NT2/D1 (cell line): ENCODE measurements at regions not wholly inside any gene's neighbourhood (a gene's known extent, or its start where the extent isn't known, plus 50 kb on each side); places are given as distances from the start of the nearest gene placed in this dataset.

Source experiments
- DNase-seq: peaks from one replicate; pipeline ENCODE4 v3.0.0-alpha.2; 2011; ENCODE audit warnings: low read depth, low spot score
- H3K27me3 ChIP-seq: 2 replicates; pipeline ENCODE4 v1.6.0; 2011; ENCODE audit warnings: mild to moderate bottlenecking; ENCODE audit not compliant: insufficient read length, insufficient read depth
- H3K36me3 ChIP-seq: 2 replicates; pipeline ENCODE4 v1.6.1; 2011; ENCODE audit warnings: mild to moderate bottlenecking, low read length, mixed read lengths; ENCODE audit not compliant: insufficient read depth, insufficient read length
- H3K4me1 ChIP-seq: 2 replicates; pipeline ENCODE4 v1.5.1; 2011; ENCODE audit not compliant: insufficient read depth, insufficient read length
- H3K4me3 ChIP-seq: 2 replicates; pipeline ENCODE4 v1.5.1; 2011; ENCODE audit warnings: low read depth; ENCODE audit not compliant: insufficient read length
- H3K9ac ChIP-seq: 2 replicates; pipeline ENCODE4 v1.6.0; 2011; ENCODE audit warnings: low read depth; ENCODE audit not compliant: insufficient read length
- H3K9me3 ChIP-seq: 2 replicates; pipeline ENCODE4 v1.5.1; 2011; ENCODE audit warnings: mild to moderate bottlenecking, low read length; ENCODE audit not compliant: insufficient read depth
- SUZ12 ChIP-seq: IDR thresholded peaks from 2 replicates; pipeline ENCODE4 v1.6.1; 2011; ENCODE audit not compliant: insufficient read length, insufficient read depth; ENCODE audit errors: extremely low read depth
- YY1 ChIP-seq: IDR thresholded peaks from 2 replicates; pipeline ENCODE4 v1.6.1; 2011; ENCODE audit not compliant: insufficient read length, insufficient read depth
- ZNF274 ChIP-seq: IDR thresholded peaks from 2 replicates; pipeline ENCODE4 v1.6.1; 2011; ENCODE audit warnings: mild to moderate bottlenecking, low read depth, low read length

GRCh38 chrX:131728295-131729145 lies 184.6 kb downstream of the OR13H1 start:
- no peak for DNase-seq

GRCh38 chrX:131729295-131729694 lies 185.4 kb downstream of the OR13H1 start:
- no peaks in the 10 kb centered on the region for H3K27me3 ChIP-seq
- H3K4me3 ChIP-seq, result no peak overlapping the region
- no peak for TF ChIP-seq SUZ12
- TF ChIP-seq ZNF274, result no peak
- TF ChIP-seq YY1, result no peak
- peaks cover 7% of the 10 kb centered on the region; the same call in 1 of the 2 replicates for H3K9me3 ChIP-seq
- no peak for DNase-seq
- no peaks in the 10 kb centered on the region for H3K4me1 ChIP-seq
- H3K36me3 ChIP-seq, result peaks cover 5% of the 10 kb centered on the region
- H3K9ac ChIP-seq, result no peak overlapping the region

More at GRCh38 chrX:131728295-131729145, 184.6 kb downstream of the OR13H1 start:
- Histone ChIP-seq H3K36me3 (no peaks in the 10 kb centered on the region), H3K27me3 (no peaks in the 10 kb centered on the region), H3K4me1 (no peaks in the 10 kb centered on the region), H3K4me3 (no peak overlapping the region), H3K9ac (no peak overlapping the region), H3K9me3 (peaks cover 7% of the 10 kb centered on the region; the same call in 1 of the 2 replicates)
- TF ChIP-seq YY1 (no peak), SUZ12 (no peak)

- TF ChIP-seq SUZ12 (no peak), ZNF274 (no peak), YY1 (no peak)
- no peaks in the 10 kb centered on the region for H3K4me1 ChIP-seq
- no peak for DNase-seq
- no peak overlapping the region for H3K4me3 ChIP-seq
- H3K27me3 ChIP-seq, result no peaks in the 10 kb centered on the region
- H3K9me3 ChIP-seq, result no peaks in the 10 kb centered on the region
- no peak overlapping the region for H3K9ac ChIP-seq
- H3K36me3 ChIP-seq, result peaks cover 15% of the 10 kb centered on the region
These were observed 190.7 kb downstream of the OR13H1 start for GRCh38 chrX:131734621-131735020.

GRCh38 chrX:131735127-131735526 lies 191.3 kb downstream of the OR13H1 start:
- Histone ChIP-seq H3K9ac (no peak overlapping the region), H3K27me3 (no peaks in the 10 kb centered on the region), H3K36me3 (peaks cover 15% of the 10 kb centered on the region), H3K4me1 (no peaks in the 10 kb centered on the region), H3K9me3 (no peaks in the 10 kb centered on the region), H3K4me3 (no peak overlapping the region)
- DNase-seq, result no peak
- TF ChIP-seq SUZ12 (no peak), ZNF274 (no peak), YY1 (no peak)

GRCh38 chrX:131739823-131740222 lies 195.9 kb downstream of the OR13H1 start:
- Histone ChIP-seq H3K4me3 (no peak overlapping the region), H3K9me3 (no peaks in the 10 kb centered on the region), H3K4me1 (no peaks in the 10 kb centered on the region), H3K9ac (no peak overlapping the region), H3K36me3 (peaks cover 23% of the 10 kb centered on the region), H3K27me3 (no peaks in the 10 kb centered on the region)
- TF ChIP-seq YY1 (no peak), ZNF274 (no peak), SUZ12 (no peak)
- no peak for DNase-seq

GRCh38 chrX:131741103-131741581 lies 197.3 kb downstream of the OR13H1 start:
- peaks cover 20% of the 10 kb centered on the region for H3K36me3 ChIP-seq
- TF ChIP-seq ZNF274, result no peak
- TF ChIP-seq YY1, result no peak
- TF ChIP-seq SUZ12, result no peak
- no peaks in the 10 kb centered on the region for H3K9me3 ChIP-seq
- no peaks in the 10 kb centered on the region for H3K4me1 ChIP-seq
- no peaks in the 10 kb centered on the region for H3K27me3 ChIP-seq
- no peak overlapping the region for H3K9ac ChIP-seq
- H3K4me3 ChIP-seq, result no peak overlapping the region
- no peak for DNase-seq

- no peak overlapping the region for H3K9ac ChIP-seq
- no peaks in the 10 kb centered on the region for H3K9me3 ChIP-seq
- no peak overlapping the region for H3K4me3 ChIP-seq
- DNase-seq, result no peak
- peaks cover 26% of the 10 kb centered on the region for H3K36me3 ChIP-seq
- TF ChIP-seq SUZ12 (no peak), YY1 (no peak), ZNF274 (no peak)
- H3K4me1 ChIP-seq, result no peaks in the 10 kb centered on the region
- H3K27me3 ChIP-seq, result no peaks in the 10 kb centered on the region
These were observed 202.1 kb downstream of the OR13H1 start for GRCh38 chrX:131745942-131746489.
